Sigmoid colon (tissue), 6 donors: ENCODE measurements at regions not wholly inside any gene's neighbourhood (a gene's known extent, or its start where the extent isn't known, plus 50 kb on each side); places are given as distances from the start of the nearest gene placed in this dataset.

ENCODE experiments used
- DNase-seq: peaks from one replicate; pipeline ENCODE4 v3.0.0-alpha.2; 2019
- H3K27ac ChIP-seq, 4 donors: fragments of 200-600 bp; sonication (generic); one replicate each; pipeline ENCODE4 v1.5.1; 2016 to 2019; ENCODE audit warnings: mild to moderate bottlenecking in 1 of 4
- H3K27me3 ChIP-seq, 3 donors: fragments of 200-600 bp; sonication (generic); one replicate each; pipeline ENCODE4 v1.5.1; 2019; ENCODE audit warnings: mild to moderate bottlenecking in 1 of 3
- H3K36me3 ChIP-seq, 4 donors: fragments of 200-600 bp; sonication (generic); one replicate each; pipeline ENCODE4 v1.5.1; 2016 to 2019
- H3K4me1 ChIP-seq, 4 donors: fragments of 200-600 bp; sonication (generic); one replicate each; pipeline ENCODE4 v1.5.1; 2017 to 2019
- H3K4me3 ChIP-seq, 4 donors: fragments of 200-600 bp; sonication (generic); one replicate each; pipeline ENCODE4 v1.5.1; 2017 to 2019; ENCODE audit warnings: mild to moderate bottlenecking in 2 of 4, moderate library complexity in 1 of 4
- H3K9me3 ChIP-seq, 4 donors: fragments of 200-600 bp in 3 of 4; sonication (generic) in 3 of 4; one replicate each; pipeline versions ENCODE4 v1.5.1 to v1.6.1; 2013 to 2019
- CTCF ChIP-seq, 4 experiments: fragments of 450-650 bp in 3 of 4; fragments of 200-600 bp in 1 of 4; IDR thresholded peaks; one replicate each; pipeline ENCODE4 v1.5.1; 2016 to 2019; ENCODE audit warnings: antibody characterized with exemption in 4 of 4, mild to moderate bottlenecking in 3 of 4, moderate library complexity in 2 of 4
- EP300 ChIP-seq, 4 donors: sonication (generic); formaldehyde crosslinking; IDR thresholded peaks; one replicate each; pipeline ENCODE4 v1.6.1; 2017; ENCODE audit warnings: antibody characterized with exemption in 4 of 4
- POLR2A ChIP-seq, 2 donors: fragments of 450-650 bp; IDR thresholded peaks; one replicate each; pipeline ENCODE4 v1.6.1; 2016; ENCODE audit warnings: antibody characterized with exemption in 2 of 2, mild to moderate bottlenecking in 2 of 2, moderate library complexity in 2 of 2
- POLR2AphosphoS5 ChIP-seq, 4 donors: sonication (generic); formaldehyde crosslinking; IDR thresholded peaks; one replicate each; pipeline ENCODE4 v1.6.1; 2017; ENCODE audit warnings: antibody characterized with exemption in 4 of 4
- WGBS, 2 donors: extraction: QIAGEN DNeasy Blood & Tissue Kit; methylation state at CpG; one replicate each; pipeline ENCODE4 v1.1.7; 2013; 5-methylcytosine and 5-hydroxymethylcytosine counted together
- intact Hi-C: fragments of 100-400 bp; cut with DNase I; formaldehyde crosslinking; loops from one replicate; pipeline ENCODE4 v1.15.1; 2023
- donor health status: healthy with polysubstance abuse.
- donor health status: healthy.

DNA sequence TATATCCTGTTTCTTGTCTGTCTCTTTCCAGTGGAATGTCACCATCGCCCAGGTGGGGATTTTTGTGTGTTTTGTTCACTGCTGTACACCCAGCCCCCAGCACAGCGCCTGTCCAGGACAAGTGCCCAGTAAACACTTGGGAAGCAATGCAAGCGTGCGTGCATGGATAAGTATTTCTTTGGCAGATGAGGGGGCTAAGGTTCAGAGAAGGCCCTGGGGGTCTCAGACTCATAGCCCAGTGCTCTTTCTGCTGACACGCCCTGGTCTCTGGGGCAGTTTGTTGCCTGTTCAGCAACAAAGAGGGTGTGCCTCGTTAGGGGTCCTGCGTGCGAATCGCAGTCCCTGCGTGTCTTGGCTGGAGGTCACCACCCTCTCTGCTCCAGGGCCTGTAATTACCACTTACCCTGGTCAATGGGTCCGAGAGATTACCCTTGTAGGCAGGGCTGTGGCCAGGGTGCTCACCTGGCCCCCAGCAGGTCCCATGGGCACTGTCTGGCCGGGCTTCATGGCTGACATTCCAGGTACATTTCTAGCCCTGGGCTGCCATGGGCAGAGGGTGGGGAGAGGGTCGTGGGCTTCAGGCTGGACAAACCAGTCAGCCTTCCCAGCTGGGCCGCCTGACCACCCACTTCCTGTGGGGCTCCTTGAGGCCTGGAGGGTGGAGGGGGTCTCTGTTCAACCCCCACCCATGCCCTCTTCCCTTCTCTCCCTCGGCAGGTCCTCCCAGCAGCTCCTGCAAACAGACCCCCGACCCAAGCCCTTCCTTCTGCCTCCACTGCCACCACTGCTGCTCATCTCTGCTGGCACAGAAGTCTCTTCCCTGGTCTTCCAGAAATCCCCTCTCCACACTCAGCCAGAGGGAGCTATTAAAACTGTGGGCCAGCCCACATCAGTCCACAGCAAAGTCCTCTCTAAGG, 87.1 kb downstream of the CEBPB start:
- TF ChIP-seq POLR2A (IDR thresholded peaks at IDR 0.05) (no peak), POLR2AphosphoS5 (IDR thresholded peaks at IDR 0.05) (no peak), EP300 (IDR thresholded peaks at IDR 0.05) (no peak), CTCF (IDR thresholded peaks at IDR 0.05) (no peak)
- no peaks in the 10 kb centered on the region for H3K27me3 ChIP-seq
- peaks cover 0 to 22% (median 16%) of the 10 kb centered on the region in 4 donors for H3K4me1 ChIP-seq
- intact Hi-C loops = no loop called here
- DNase-seq = no peak
- H3K9me3 ChIP-seq = no peaks in the 10 kb centered on the region
- no peaks in the 10 kb centered on the region for H3K36me3 ChIP-seq
- H3K27ac ChIP-seq = peak overlapping the region in 2 of 4 donors; percentile 33 to 58
- no peak overlapping the region for H3K4me3 ChIP-seq
- WGBS, 2 donors = 75 to 82% methylated on average over 16 of the region's 16 CpGs

- Histone ChIP-seq H3K9me3 (no peaks in the 10 kb centered on the region), H3K27ac (peak overlapping the region; percentile 5 to 58 (median 38)), H3K4me3 (no peak overlapping the region), H3K27me3 (no peaks in the 10 kb centered on the region), H3K36me3 (no peaks in the 10 kb centered on the region), H3K4me1 (peaks cover 0 to 25% (median 16%) of the 10 kb centered on the region in 4 donors)
- TF ChIP-seq CTCF (IDR thresholded peaks at IDR 0.05) (no peak), EP300 (IDR thresholded peaks at IDR 0.05) (no peak), POLR2AphosphoS5 (IDR thresholded peaks at IDR 0.05) (no peak), POLR2A (IDR thresholded peaks at IDR 0.05) (no peak)
- DNase-seq = no peak
- intact Hi-C loops = no loop called here
- 75 to 81% methylated on average over 5 of the region's 5 CpGs for WGBS, 2 donors
These were observed 87.7 kb downstream of the CEBPB start for GRCh38 chr20:50278377-50278683.

- TF ChIP-seq EP300 (IDR thresholded peaks at IDR 0.05) (peak in 1 of 4 donors; percentile 55), POLR2AphosphoS5 (IDR thresholded peaks at IDR 0.05) (peak in 3 of 4 donors; percentile 44 to 50 (median 46)), POLR2A (IDR thresholded peaks at IDR 0.05) (no peak), CTCF (IDR thresholded peaks at IDR 0.05) (peak in 1 of 4 experiments; percentile 20)
- Histone ChIP-seq H3K27me3 (no peaks in the 10 kb centered on the region), H3K9me3 (no peaks in the 10 kb centered on the region), H3K4me1 (peaks cover 0 to 26% (median 16%) of the 10 kb centered on the region in 4 donors), H3K27ac (peak overlapping the region; percentile 5 to 58 (median 38)), H3K4me3 (no peak overlapping the region), H3K36me3 (no peaks in the 10 kb centered on the region)
- peak; percentile 81 for DNase-seq
- WGBS, 2 donors = 48 to 75% methylated on average over 17 of the region's 17 CpGs
- intact Hi-C loops = no loop called here
These were observed 88.3 kb downstream of the CEBPB start for GRCh38 chr20:50278684-50279531.

DNA sequence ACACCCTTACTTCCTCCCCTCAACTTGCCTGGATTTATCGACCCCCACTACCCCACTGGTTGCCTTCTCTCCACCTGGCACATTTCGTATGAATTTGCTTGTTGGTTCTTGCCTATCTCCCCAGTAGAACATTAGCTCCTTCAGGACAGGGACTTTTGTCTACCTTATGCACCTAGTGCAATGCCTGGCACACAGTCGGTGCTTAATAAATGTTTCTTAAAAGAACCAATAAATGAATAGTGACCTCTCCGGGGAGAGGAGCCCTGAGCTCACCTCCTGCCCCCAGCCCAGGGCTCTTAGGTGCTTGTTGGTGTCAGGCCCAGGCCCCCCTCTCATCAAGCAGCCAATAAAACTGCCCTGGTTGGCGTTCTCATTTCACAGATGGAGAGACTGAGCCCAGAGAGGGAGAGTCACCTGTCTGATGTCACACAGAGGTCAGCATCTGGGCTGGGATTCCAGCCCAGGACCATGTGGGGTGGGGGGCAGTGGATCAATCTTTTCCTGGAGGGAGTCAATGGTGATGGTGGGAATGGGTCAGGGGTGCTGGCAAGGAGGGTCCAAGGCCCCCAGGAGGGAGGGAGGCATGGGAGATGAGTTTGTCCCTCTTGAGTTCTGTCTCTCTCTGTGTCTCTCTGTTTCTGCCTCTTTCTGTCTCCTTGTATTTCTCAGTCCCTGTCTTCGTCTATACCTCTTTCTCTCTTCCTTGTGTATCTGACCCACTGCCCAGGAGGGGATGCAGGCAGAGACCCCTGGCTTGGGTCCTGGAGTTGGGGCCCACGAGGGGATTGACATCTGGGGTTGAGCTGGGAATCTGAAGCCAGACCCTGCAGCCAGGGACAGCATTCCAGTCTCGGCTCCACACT, 89.6 kb downstream of the CEBPB start:
- no peak for DNase-seq
- H3K27me3 ChIP-seq = no peaks in the 10 kb centered on the region
- H3K27ac ChIP-seq = peak overlapping the region in 2 of 4 donors; percentile 3 to 58
- H3K4me1 ChIP-seq = peaks cover 0 to 31% (median 24%) of the 10 kb centered on the region in 4 donors
- 80 to 88% methylated on average over 8 of the region's 8 CpGs for WGBS, 2 donors
- no peaks in the 10 kb centered on the region for H3K36me3 ChIP-seq
- H3K9me3 ChIP-seq = no peaks in the 10 kb centered on the region
- no peak overlapping the region for H3K4me3 ChIP-seq
- intact Hi-C loops = no loop called here
- TF ChIP-seq POLR2A (IDR thresholded peaks at IDR 0.05) (no peak), CTCF (IDR thresholded peaks at IDR 0.05) (no peak), POLR2AphosphoS5 (IDR thresholded peaks at IDR 0.05) (no peak), EP300 (IDR thresholded peaks at IDR 0.05) (no peak)
